HUDEP-2 (cell line): ENCODE measurements at regions not wholly inside any gene's neighbourhood (a gene's known extent, or its start where the extent isn't known, plus 50 kb on each side); places are given as distances from the start of the nearest gene placed in this dataset.
"Not testable (repeated sequence)": the region's sequence is repeated elsewhere in the genome, so short reads cannot be mapped to it uniquely, and the experiment has no call there.

Source experiments
- DNase-seq, 76 experiments: peaks; one replicate each; lab custom pipeline; 2025; ENCODE audit not compliant: unreplicated experiment in 76 of 76; lab: John Stamatoyannopoulos, UW

DNA sequence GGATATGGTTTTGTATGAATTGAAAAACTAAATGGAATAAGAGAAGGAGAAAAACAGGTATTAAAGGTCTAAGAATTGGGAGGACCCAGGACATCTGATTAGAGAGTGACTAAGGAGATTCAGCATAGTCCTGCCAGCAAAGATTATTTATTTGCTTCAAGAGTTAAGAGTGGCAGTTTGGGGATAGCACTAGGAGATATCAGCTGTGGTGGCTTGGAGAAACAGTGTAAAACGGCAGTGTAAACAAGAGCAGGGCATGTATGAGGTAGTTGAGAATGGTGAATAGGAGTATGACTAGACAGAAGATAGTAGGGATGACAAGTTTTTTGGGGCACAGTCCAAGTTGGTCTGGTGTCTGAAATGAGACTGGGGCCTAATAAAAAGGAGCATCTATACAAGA, 730.3 kb downstream of the TRHDE start:
- peak in 14 of 76 experiments; percentile 6 to 75 (median 47) for DNase-seq

DNA sequence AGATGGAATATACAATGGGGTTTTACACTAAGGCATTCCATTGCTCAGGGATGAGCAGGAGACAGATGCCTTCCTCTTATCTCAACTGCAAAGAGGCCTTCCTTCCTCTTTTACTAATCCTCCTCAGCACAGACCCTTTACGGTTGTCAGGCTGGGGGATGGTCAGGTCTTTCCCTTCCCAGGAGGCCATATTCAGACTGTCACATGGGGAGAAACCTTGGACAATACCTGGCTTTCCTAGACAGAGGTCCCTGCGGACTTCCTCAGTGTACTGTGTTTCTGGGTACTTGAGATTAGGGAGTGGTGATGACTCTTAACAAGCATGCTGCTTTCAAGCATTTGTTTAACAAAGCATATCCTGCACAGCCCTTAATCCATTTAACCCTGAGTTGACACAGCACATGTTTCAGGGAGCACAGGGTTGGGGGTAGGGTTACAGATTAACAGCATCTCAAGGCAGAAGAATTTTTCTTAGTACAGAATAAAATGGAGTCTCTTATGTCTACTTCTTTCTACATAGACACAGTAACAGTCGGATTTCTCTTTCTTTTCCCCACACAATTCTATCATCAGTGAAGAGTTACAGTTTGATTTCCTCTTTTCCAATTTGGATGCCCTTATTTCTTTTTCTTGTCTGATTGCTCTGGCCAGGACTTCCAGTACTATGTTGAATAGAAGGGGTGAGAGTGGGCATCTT, 737.1 kb downstream of the TRHDE start:
- peak in 4 of 76 experiments; percentile 9 to 29 (median 24) for DNase-seq

DNA sequence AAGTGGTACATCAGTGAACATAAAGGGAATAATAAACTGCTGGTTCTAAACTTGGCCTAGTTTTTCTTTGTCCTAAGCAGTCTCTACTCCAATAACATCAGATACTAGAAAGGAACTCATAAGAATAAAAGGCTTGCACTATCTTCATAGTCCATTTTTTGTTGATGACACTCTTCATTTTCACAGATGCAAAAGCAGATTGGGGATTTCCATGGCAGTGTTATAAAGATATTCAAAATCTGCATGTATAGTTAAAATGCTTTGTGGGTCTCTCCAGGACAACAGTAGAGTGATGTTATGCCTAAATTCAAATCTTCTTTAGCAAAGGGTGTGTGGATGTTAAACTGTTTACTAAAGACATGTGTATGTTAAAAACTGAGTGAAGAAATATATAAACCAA, 745.8 kb downstream of the TRHDE start:
- no peak for DNase-seq

DNA sequence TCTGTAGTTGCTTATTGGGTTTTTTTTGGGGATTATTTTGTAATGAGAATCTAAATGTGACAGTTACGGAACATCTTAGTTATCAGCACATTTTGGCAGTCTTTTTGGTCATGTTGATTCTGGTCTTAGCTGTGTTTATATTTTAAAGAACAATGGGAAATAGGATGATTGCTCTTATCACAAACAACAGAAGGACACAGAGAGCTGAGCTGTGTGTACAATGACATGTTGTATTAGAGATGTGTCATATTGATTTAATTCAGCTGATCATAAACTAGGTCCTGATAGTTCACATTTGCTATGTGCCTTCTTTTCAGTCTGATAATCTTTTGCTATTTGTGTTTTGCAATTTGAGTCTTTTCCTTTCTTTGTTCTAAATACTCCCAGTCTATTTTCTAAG, 781.7 kb downstream of the TRHDE start:
- peak in 13 of 76 experiments; percentile 6 to 66 (median 28) for DNase-seq

DNA sequence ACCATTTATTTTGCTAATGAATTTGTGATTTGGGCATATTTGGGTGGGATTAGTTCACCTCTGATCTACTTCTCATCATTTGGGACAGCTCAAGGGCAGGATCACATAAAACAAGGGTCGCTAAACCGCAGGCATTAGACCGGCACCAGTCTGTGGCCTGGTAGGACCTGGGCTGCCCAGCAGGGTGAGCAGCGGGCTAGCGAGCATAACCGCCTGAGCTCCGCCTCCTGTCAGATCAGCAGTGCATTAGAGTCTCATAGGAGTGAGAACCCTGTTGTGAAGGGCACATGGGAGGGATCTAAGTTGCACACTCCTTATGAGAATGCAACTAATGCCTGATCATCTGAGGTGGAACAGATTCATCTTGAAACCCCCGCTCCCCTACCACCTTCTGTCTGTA, 785.3 kb downstream of the TRHDE start:
- no peak for DNase-seq

DNA sequence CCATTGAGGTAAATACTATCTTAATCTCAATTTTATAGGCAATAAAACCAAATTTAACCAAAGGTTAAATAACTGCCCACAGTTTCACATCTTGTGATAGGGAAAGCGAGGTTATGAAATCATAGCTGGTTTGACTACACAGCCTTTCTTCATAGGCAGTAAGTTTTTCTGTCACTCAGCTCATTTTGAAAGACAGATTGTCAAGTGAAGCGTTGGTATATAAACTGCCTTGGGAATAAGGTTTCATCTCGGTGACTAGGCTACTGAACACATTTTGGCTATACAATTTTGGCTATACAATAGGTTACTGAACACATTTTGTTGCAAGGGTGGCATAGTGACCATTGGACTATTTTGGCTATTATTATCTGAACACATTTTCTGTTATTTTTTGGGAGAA, 793.7 kb downstream of the TRHDE start:
- no peak for DNase-seq

DNA sequence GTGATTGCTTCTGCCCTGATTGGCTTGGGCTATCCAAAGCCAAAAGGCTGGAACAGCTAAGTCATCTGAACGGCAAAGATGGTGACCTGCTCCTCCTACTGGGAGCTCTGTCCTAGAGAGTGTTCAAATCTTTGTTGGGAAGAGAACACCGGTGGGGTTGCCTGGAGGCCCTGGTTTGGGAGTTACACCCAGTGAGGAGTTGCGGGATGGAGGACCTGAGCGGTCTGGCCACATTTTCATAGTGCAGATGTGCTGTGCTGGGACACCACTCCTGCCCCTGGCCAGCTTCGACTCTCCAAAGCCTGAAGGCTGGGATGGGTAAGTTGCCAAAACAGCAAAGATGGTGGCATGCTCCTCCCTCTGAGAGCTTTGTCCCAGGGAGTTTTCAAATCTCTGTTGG, 795.4 kb downstream of the TRHDE start:
- no peak for DNase-seq

DNA sequence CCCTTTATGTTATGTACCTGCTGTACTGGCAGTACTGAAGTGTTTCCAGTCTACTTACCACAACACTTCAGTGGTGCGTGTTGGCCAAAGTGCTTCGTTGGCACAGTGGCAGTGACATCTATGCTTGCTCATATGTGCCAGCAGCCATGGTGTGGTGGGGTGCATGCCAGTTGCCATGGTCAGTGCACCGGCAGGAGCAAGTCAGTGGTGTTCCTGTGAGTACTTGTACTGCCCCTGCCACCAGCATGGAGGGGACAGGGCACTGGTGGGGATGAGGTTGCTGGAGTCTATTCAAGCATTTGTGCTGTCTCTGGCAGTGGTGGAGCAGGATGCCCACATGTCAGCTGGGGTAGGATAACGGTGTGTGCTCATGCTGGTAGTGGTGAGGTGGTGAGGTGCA, 800.0 kb downstream of the TRHDE start:
- DNase-seq: no peak

DNA sequence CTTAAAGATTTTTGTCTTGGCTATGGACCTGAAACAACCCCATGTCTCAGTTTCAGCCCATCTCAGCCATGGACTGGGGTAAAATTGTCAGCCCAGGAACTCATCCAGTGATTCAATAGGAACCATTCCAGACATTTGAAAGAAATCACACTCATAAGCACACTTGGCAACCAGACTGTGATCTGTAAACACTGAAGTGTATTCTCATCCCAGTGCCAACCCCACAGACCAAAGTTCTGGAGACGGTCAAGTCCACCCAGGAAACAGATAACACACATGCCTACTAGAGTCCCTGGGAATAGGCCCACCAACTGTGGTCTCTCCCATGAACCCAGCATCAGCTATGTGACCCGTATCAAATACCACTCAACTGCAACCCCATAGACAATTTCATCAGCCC, 804.6 kb downstream of the TRHDE start:
- no peak for DNase-seq

DNA sequence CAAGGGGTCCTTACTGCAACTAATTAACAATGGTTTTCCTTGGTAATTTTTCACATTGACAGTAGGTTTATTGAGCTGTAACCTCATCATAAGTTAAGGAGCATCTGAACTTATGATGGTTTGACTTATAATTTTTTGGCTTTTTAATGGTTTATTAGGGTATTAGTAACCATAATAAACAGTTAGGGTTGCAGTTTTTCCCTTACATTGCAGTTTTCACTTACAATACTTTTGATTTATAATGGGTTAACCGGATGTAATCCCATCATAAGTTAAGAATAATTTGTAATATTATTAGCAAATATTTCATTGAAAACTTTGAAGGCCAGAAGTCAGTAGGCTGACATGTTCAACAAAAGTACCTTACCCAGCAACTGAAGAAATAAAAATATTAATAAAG, 811.6 kb downstream of the TRHDE start:
- DNase-seq: no peak

DNA sequence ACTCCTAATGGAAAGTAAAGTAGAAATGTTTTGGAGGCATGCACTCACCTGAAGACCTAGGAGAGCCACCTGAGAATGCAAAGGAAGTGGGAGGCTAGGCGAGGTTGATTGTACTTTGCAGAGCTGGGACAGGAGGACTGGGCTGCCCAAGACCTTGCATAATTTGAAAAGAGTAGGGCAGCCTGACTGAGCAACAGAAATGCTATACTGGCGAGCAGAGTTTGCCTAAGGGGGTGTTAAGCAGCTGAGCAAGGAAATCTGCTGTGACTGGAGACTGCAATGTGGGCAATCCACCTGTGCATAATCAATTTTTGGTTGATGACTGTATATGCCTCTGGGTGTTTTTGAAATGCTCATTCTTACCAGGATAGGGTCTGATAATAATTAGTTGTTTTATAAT, 834.1 kb downstream of the TRHDE start:
- DNase-seq: no peak

DNA sequence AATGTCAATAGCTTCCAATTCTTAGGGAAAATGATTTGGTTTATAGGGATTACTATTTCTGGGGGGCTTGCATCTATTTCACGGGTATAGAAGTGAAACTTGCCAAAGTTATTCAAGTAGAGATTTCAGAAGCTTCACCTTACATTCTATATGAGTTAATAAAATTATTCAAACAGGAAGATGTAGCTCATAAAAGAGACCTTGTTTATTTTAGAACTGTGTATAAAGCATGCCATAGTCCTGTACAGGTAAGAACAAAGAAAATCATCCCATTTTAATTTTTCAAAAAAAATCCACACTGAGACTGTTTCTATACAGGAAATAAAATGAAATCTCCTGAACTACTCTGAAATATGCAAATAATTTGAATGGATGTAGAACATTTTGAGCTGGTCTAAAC, 834.7 kb downstream of the TRHDE start:
- no peak for DNase-seq

DNA sequence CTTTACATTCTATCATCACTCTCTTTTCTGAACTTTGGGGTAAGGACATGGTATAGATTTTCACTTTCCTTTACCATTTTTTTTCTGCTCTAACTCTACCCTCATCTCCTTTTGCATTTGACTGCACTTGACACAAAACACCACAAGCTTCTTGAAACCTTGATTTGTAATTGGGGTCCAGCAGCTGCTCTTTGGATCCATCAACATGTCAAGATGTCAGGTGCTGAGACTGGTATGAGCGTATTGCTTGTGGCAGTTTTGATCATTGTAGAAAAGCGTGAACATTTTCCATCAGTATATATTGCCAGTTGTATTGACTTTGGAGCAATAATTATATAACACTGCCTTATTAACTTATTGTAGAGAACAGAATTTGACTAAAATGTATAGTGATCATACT, 838.6 kb downstream of the TRHDE start:
- DNase-seq: no peak

DNA sequence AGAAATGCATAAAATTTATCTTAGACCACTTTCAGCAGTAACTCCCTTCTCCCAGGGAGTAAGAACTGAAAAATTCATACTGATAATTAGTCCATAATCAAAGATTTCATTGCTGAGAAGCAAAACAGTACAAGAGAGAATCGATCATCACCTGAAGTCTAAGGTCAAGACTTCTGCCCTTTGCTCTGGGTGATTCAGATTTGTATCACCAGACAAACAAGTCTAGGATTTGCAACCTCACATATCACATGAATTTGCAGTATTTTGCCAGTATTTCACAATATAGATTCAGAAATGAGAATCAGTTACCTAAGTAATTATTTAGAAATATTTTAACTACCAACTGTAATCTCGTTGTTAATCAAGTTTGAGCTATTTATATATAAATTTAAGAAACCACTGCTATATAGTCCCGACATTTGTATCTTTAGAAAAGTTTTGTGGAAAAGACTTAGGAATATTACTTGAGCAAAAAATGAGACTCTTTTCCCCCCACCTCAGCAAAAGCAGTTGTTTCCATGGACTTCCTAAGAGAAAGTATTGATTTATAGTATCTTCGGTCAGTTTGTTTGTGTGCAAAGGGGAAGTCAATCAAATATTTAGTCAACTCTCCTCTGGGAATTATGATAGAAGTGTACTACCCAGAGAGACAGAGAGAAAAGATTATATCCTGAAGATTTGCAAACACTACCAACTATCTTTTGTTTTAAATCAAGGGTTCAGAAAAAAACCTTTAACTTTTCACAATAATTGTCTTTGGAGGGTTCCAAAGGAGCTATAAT, 840.1 kb downstream of the TRHDE start:
- no peak for DNase-seq

DNA sequence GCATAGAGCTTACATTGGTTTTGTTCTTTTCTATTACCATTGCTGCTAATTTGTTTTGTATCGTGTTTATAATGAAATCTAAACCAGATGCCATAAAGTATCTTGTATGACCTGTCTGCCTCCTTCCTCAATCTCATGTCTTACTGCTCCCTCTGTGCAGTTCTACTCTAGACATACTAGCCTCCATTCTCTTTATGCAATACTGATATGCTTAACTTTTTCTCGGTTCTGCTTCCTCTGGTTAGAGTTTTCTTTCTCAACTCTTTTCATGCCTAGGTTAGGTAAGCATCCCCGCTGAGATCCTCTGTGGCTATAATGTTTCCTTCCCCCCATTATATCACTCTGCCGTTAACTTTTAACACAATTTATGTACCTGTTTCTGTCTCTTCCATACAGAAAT, 852.3 kb downstream of the TRHDE start:
- DNase-seq: no peak

DNA sequence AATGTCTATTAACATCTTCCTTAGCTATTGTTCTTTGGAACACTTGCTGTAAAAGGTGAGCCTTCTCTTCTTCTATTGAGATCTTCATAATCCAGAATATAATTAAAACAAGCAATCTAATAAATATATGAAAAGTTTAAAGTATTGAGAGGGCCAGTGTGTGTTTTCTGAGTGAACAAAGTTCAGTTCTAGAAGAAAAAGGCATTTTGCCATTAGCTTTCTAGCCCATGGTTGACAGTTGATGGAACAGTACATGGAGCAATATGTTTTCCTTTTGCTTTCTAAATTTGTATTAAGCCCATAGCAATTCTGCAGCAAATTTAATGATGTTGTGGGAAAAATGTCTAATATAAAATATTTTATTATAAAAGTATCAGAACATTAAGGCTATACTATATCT, 853.0 kb downstream of the TRHDE start:
- DNase-seq: no peak

DNA sequence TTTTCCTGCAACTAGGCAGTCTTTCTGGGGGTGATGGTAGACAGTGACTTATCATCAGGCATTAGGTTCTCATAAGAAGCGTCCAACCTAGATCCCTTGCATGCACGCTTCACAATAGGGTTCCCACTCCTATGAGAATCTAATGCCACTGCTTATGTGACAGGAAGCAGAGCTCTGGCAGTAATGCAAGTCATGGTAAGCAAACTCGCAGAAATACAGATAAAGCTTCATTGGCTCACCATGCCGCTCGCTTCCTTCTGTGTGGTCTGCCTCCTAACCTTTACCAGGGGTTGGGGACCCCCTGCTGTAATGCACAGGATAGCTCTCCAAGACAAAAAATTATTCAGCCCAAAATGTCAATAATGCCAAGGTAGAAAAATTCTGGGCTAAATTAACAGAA, 864.2 kb downstream of the TRHDE start:
- DNase-seq: peak in 2 of 76 experiments; percentile 1 to 13

DNA sequence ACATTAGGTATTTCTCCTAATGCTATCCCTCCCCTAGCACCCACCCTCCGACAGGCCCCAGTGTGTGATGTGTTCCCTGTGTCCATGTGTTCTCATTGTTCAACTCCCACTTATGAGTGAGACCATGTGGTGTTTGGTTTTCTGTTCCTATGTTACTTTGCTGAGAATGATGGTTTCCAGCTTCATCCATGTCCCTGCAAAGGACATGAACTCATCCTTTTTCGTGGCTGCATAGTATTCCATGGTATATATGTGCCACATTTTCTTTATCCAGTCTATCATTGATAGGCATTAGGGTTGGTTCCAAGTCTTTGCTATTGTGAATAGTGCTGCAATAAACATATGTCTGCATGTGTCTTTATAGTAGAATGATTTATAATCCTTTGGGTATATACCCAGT, 867.5 kb downstream of the TRHDE start:
- DNase-seq: not testable (repeated sequence)

DNA sequence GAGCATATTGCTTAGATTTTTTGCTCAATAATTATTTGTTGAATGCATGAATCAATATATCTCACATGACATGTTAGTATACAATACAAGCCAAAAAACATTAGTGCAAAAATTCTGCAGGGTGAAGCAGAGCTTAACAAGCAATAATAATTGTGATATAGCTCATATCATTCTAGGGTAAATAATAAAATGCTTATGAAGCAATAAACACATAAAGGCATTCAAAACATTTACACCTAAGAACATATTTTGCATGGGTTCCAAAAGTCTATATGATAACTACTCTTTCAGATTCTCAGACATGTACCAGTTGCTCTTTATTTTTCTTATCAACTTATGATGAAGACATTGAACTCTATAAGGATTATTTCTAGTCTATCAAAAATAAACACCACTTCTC, 886.2 kb downstream of the TRHDE start:
- no peak for DNase-seq

DNA sequence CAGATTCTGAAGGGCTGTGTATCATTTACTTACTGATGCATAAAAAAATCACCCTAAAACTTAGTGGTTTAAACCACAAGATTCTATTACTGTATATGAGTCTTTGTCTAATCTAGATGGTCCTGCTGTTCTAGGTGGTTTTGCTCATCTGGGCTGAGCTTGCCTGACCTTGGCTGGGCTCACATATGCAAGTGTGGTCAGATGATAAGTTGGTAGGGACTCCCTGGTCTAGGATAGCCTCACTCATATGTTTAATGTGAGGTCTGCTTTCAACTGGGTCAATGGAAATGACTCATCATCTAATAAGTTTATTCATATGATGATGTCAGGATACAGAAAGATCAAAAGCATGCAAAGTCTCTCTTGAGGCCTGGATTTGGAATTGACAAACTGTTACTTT, 887.8 kb downstream of the TRHDE start:
- peak in 10 of 76 experiments; percentile 5 to 64 (median 46) for DNase-seq

DNA sequence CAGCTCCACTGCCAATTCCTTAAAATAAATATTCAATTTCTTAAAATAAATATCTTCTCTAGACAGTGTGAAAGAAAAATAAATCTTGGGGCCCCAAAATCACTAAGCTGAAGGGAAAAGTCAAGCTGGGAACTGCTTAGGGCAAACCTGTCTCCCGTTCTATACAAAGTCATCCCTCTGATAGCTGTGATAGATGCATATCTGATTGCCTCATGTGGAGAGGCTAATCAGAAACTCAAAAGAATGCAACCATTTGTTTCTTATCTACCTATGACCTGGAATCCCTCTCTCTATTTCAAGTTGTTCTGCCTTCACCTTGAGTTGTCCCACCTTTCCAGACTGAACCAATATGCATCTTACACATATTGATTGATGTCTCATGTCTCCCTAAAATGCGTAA, 889.8 kb downstream of the TRHDE start:
- no peak for DNase-seq

DNA sequence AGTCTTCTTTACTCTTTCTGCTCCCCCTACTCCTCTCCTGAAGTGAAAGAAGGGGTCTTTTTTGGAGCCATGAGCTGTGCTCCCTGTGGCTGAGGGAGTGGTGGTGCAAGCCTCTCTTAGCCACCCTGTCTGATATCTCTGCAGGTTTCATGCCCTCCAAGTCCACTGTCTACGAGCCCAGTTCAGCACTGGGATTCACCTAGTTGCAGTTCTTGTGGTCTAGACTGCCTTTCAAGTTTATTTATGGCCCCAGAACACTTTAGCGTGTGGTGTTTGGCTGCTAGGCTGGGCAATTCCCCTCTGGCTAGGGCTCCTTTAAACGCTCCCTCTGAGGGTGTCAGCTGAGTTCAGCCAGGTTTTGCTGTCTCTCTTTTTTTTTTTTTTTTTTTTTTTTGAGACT, 908.6 kb downstream of the TRHDE start:
- no peak for DNase-seq
